ENCODE measurements at regions not wholly inside any gene's neighbourhood (a gene's known extent, or its start where the extent isn't known, plus 50 kb on each side); places are given as distances from the start of the nearest gene placed in this dataset.

DNA sequence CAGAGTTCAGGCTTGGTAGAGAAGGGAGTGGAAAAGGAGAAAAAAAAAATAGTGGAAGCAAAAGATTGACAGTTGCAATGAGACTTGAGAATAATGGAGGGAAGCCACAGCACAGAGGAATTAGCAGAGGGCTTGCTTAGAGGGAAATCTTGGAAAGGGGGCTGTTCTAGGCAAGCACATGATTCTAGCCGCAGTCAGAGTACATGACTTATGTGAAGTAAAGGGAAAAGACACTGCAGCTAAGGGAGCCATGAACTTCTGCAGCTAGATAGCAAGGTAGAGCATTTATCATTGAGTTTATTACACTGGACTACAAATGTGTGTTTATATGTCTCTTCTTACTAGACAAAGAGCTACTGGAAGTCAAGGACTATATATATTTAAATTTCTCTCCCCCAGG is 144.0 kb upstream of the OPCML start:
- H3K9me2 ChIP-seq (ENCODE audit: insufficient read depth, low read length): no peaks in the 10 kb centered on the region
- H3K27ac ChIP-seq (ENCODE audit: low read depth, low read length, poor library complexity, severe bottlenecking): no peak overlapping the region
- no TSS peak for BruUV-seq (replicated peaks)
- ChIA-PET POLR2A (no interaction called here), CTCF (ENCODE audit: unreplicated experiment) (no interaction called here)
- intact Hi-C loops (cut with micrococcal nuclease; ENCODE audit: unreplicated experiment): no loop called here
- no peak overlapping the region for H3K4me3 ChIP-seq (ENCODE audit: low read depth, low read length, poor library complexity, severe bottlenecking)
- H2AFZ ChIP-seq (ENCODE audit: low read length): no peak overlapping the region
- H3K36me3 ChIP-seq (ENCODE audit: insufficient read depth, low read length): no peaks in the 10 kb centered on the region
- no peaks in the 10 kb centered on the region for H4K20me1 ChIP-seq (ENCODE audit: insufficient read depth, low read length)
- no peak overlapping the region for H3K4me2 ChIP-seq (ENCODE audit: low read length)
- H3K9me3 ChIP-seq (ENCODE audit: low read length): no peaks in the 10 kb centered on the region
- H3K79me2 ChIP-seq (ENCODE audit: insufficient read depth, low read depth, low read length): no peaks in the 10 kb centered on the region
- no peak for DNase-seq (ENCODE audit: low spot score)
- TF ChIP-seq, protein P1, sequence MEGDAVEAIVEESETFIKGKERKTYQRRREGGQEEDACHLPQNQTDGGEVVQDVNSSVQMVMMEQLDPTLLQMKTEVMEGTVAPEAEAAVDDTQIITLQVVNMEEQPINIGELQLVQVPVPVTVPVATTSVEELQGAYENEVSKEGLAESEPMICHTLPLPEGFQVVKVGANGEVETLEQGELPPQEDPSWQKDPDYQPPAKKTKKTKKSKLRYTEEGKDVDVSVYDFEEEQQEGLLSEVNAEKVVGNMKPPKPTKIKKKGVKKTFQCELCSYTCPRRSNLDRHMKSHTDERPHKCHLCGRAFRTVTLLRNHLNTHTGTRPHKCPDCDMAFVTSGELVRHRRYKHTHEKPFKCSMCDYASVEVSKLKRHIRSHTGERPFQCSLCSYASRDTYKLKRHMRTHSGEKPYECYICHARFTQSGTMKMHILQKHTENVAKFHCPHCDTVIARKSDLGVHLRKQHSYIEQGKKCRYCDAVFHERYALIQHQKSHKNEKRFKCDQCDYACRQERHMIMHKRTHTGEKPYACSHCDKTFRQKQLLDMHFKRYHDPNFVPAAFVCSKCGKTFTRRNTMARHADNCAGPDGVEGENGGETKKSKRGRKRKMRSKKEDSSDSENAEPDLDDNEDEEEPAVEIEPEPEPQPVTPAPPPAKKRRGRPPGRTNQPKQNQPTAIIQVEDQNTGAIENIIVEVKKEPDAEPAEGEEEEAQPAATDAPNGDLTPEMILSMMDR (conservative IDR thresholded peaks at IDR 0.05; ENCODE audit: low read length): no peak
- TF ChIP-seq EZH2phosphoT487 (IDR thresholded peaks at IDR 0.05; ENCODE audit: borderline replicate concordance, low read depth, low read length): no peak
- no peaks in the 10 kb centered on the region for H3K4me1 ChIP-seq (ENCODE audit: insufficient read depth, low read length, poor library complexity, severe bottlenecking)

DNA sequence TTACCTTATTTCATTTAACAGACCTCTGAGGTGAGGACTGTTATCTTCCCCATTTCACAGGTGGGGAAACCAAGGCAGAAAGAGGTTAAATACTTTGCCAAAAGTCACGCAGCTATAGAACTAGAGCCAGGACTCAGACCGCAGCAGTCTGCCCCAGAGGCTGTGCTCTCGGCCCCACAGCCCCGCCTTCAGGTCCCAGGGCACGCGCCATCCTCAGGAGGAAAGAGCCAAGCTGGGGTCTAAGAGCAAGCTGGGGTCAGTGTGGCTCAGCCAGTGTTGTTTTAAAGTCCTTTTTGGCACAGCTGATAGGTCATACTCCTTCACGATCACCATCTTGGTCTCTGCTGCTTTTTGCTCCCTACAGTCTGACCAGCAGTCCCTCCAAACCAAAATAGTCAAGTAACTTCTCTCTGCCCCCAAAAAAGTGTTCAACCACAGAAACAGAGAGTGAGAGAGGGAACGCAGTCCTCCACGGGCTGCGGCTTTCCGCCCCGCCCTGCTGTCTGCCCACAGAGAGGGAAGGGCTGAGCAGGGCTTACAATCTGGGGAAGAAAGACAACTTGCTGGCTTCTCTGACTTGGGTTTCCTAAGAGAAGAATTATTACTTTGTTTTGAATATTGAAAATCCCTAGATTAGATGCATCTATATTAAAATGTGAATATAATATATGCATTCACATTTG is 137.2 kb upstream of the OPCML start:
- ChIA-PET CTCF (ENCODE audit: unreplicated experiment) (no interaction called here), POLR2A (interaction anchor here (0.6 to 0.7 kb wide), 2 partner anchors 19 to 338 kb away, joined by 3 to 12 read pairs; no protein-coding TSS in a partner anchor)
- no peaks in the 10 kb centered on the region for H3K9me3 ChIP-seq (ENCODE audit: low read length)
- no peak overlapping the region for H3K4me2 ChIP-seq (ENCODE audit: low read length)
- H4K20me1 ChIP-seq (ENCODE audit: insufficient read depth, low read length): no peaks in the 10 kb centered on the region
- H3K36me3 ChIP-seq (ENCODE audit: insufficient read depth, low read length): no peaks in the 10 kb centered on the region
- H3K79me2 ChIP-seq (ENCODE audit: insufficient read depth, low read depth, low read length): no peaks in the 10 kb centered on the region
- H2AFZ ChIP-seq (ENCODE audit: low read length): no peak overlapping the region
- no peak overlapping the region for H3K27ac ChIP-seq (ENCODE audit: low read depth, low read length, poor library complexity, severe bottlenecking)
- no peaks in the 10 kb centered on the region for H3K4me1 ChIP-seq (ENCODE audit: insufficient read depth, low read length, poor library complexity, severe bottlenecking)
- no peak for DNase-seq (ENCODE audit: low spot score)
- H3K9me2 ChIP-seq (ENCODE audit: insufficient read depth, low read length): no peaks in the 10 kb centered on the region
- H3K4me3 ChIP-seq (ENCODE audit: low read depth, low read length, poor library complexity, severe bottlenecking): no peak overlapping the region
- intact Hi-C loops (cut with micrococcal nuclease; ENCODE audit: unreplicated experiment): no loop called here
- TF ChIP-seq EZH2phosphoT487 (IDR thresholded peaks at IDR 0.05; ENCODE audit: borderline replicate concordance, low read depth, low read length): no peak
- no TSS peak for BruUV-seq (replicated peaks)

DNA sequence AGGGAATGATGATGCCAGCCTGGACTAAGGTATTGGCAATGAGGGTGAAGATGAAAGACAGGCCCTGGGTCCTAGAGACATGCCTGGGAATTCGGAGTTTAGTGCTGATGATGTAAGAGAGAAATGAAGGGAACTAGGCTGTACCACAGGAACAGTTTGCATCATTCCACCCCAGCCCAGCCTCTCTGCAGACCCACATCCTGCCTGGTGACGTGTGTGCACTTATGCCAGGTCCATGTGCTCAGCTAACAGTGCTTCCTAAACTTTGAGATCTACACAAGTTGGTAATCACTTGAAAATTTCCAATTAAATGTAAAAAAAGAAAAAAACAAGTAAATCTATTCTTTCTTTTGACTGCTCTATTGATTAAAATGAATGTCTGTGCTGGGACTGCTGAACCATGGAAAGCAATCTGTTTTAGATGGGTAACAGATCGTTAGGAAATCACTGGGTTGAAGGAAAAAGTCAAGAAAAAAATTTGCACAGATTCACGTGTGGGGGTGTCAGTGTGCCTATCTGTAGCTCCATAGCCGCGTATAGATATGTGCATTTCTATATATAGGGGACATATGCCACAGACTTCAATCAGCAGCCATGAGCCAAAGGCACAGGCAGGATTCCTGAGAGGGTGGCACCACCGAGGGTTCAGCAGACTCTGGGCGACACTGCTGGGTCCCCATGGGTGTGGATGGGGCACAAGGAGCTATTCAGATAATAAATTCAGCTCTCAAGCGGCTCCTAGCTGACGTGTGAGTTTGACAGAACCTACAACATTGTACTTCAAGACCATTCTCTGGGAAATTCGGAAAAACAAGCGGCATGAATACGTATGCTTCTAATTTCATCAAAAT is 131.1 kb upstream of the OPCML start:
- no peaks in the 10 kb centered on the region for H3K9me2 ChIP-seq (ENCODE audit: insufficient read depth, low read length)
- no peaks in the 10 kb centered on the region for H3K36me3 ChIP-seq (ENCODE audit: insufficient read depth, low read length)
- ChIA-PET CTCF (ENCODE audit: unreplicated experiment) (no interaction called here), POLR2A (no interaction called here)
- no peaks in the 10 kb centered on the region for H3K9me3 ChIP-seq (ENCODE audit: low read length)
- H3K4me3 ChIP-seq (ENCODE audit: low read depth, low read length, poor library complexity, severe bottlenecking): no peak overlapping the region
- TF ChIP-seq EZH2phosphoT487 (IDR thresholded peaks at IDR 0.05; ENCODE audit: borderline replicate concordance, low read depth, low read length): no peak
- TF ChIP-seq, protein P1 (conservative IDR thresholded peaks at IDR 0.05; ENCODE audit: low read length): no peak
- H3K79me2 ChIP-seq (ENCODE audit: insufficient read depth, low read depth, low read length): no peaks in the 10 kb centered on the region
- no peaks in the 10 kb centered on the region for H3K4me1 ChIP-seq (ENCODE audit: insufficient read depth, low read length, poor library complexity, severe bottlenecking)
- intact Hi-C loops (cut with micrococcal nuclease; ENCODE audit: unreplicated experiment): no loop called here
- no peak for DNase-seq (ENCODE audit: low spot score)
- BruUV-seq (replicated peaks): no TSS peak
- no peak overlapping the region for H3K4me2 ChIP-seq (ENCODE audit: low read length)
- no peak overlapping the region for H3K27ac ChIP-seq (ENCODE audit: low read depth, low read length, poor library complexity, severe bottlenecking)
- no peak overlapping the region for H2AFZ ChIP-seq (ENCODE audit: low read length)
- no peaks in the 10 kb centered on the region for H4K20me1 ChIP-seq (ENCODE audit: insufficient read depth, low read length)

All from OCI-LY7 (cell line).